ENCODE measurements at regions not wholly inside any gene's neighbourhood (a gene's known extent, or its start where the extent isn't known, plus 50 kb on each side); places are given as distances from the start of the nearest gene placed in this dataset.

DNA sequence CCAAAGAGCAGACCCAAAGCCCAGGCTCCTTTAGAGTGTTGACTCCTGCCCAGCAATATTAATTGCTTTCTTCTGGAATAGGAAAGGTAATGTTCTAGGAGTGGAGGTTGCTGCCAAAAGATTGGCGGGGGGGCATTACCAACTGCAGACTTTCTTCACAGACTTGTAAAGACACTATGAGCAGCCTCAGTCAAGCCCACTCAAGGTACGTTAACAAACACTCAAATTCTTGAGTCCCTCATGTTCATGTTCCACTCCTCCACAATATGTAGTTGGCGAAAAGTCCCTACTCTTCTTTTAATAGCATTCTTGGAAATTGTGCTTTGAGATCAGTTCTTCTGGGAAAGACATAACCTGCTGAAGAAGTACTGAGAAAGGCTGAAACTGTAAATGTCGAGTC is 409.2 kb upstream of the KIF2A start:
- no peak for ATAC-seq
- no peaks in the 10 kb centered on the region for H3K4me1 ChIP-seq
- H3K27me3 ChIP-seq: peaks cover 0 to 6% (median 0%) of the 10 kb centered on the region in 9 donors
- WGBS, 4 donors: 79 to 84% (median 82%) methylated on average over 4 of the region's 4 CpGs
- peaks cover 0 to 15% (median 0%) of the 10 kb centered on the region in 12 donors for H3K9me3 ChIP-seq
- H3K36me3 ChIP-seq: no peaks in the 10 kb centered on the region
- intact Hi-C loops (cut with DNase I): no loop called here
- no peak overlapping the region for H3K4me3 ChIP-seq
- H3K27ac ChIP-seq: no peak overlapping the region
- no peak for DNase-seq
- TF ChIP-seq, protein P1, sequence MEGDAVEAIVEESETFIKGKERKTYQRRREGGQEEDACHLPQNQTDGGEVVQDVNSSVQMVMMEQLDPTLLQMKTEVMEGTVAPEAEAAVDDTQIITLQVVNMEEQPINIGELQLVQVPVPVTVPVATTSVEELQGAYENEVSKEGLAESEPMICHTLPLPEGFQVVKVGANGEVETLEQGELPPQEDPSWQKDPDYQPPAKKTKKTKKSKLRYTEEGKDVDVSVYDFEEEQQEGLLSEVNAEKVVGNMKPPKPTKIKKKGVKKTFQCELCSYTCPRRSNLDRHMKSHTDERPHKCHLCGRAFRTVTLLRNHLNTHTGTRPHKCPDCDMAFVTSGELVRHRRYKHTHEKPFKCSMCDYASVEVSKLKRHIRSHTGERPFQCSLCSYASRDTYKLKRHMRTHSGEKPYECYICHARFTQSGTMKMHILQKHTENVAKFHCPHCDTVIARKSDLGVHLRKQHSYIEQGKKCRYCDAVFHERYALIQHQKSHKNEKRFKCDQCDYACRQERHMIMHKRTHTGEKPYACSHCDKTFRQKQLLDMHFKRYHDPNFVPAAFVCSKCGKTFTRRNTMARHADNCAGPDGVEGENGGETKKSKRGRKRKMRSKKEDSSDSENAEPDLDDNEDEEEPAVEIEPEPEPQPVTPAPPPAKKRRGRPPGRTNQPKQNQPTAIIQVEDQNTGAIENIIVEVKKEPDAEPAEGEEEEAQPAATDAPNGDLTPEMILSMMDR (IDR thresholded peaks at IDR 0.05): no peak
- TF ChIP-seq POLR2A (IDR thresholded peaks at IDR 0.05): no peak

DNA sequence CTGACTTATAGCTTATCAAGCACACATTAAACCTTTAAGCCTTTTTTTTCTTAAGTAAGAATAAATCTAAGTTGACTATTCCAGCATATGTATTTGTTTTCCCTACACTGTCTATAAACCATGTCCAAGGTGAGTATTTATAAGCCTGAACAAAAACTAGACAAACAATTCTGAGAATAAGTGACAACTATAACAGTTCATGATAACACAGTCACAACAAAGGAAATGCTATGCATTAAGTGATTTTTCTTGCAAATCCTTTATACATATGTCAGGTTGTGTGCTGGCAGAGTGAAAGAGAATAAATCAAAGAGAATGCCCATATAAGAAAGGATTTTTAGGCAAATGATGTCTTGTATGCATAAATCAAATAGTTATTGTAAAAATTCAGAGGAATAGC is 408.8 kb upstream of the KIF2A start:
- TF ChIP-seq POLR2A (IDR thresholded peaks at IDR 0.05): no peak
- TF ChIP-seq, protein P1 (IDR thresholded peaks at IDR 0.05): no peak
- intact Hi-C loops (cut with DNase I): no loop called here
- DNase-seq (no peak), ATAC-seq (no peak)
- Histone ChIP-seq H3K4me1 (no peaks in the 10 kb centered on the region), H3K4me3 (no peak overlapping the region), H3K27me3 (peaks cover 0 to 7% (median 0%) of the 10 kb centered on the region in 9 donors), H3K36me3 (no peaks in the 10 kb centered on the region), H3K9me3 (peaks cover 0 to 15% (median 0%) of the 10 kb centered on the region in 12 donors), H3K27ac (no peak overlapping the region)

DNA sequence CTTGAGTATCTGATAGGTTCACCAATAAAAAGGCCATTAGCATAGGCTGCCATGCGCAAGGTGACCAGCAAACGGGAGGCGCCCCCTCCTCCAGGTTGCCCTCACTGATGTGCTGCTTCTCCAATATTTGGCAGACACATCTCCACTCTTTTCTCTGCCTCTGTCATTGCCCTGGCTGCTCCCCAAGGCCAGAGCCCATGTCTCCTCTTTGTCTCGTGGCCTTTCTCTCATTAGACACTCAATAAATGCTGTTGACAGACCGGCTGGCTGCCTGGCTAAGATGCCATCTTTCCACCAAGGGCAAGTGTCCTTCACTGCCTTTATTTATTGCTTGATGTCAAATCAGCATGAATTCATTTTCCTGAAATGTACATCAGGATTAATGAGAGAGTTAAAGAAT is 404.0 kb upstream of the KIF2A start:
- 71 to 85% (median 73%) methylated on average over 5 of the region's 5 CpGs for WGBS, 4 donors
- Histone ChIP-seq H3K36me3 (no peaks in the 10 kb centered on the region), H3K4me1 (no peaks in the 10 kb centered on the region), H3K9me3 (no peaks in the 10 kb centered on the region), H3K27ac (no peak overlapping the region), H3K27me3 (peaks cover 0 to 7% (median 0%) of the 10 kb centered on the region in 9 donors), H3K4me3 (no peak overlapping the region)
- TF ChIP-seq POLR2A (IDR thresholded peaks at IDR 0.05): no peak
- TF ChIP-seq, protein P1 (IDR thresholded peaks at IDR 0.05): no peak
- peak in 1 of 5 donors; percentile 23 for DNase-seq
- ATAC-seq: no peak
- intact Hi-C loops (cut with DNase I): no loop called here

DNA sequence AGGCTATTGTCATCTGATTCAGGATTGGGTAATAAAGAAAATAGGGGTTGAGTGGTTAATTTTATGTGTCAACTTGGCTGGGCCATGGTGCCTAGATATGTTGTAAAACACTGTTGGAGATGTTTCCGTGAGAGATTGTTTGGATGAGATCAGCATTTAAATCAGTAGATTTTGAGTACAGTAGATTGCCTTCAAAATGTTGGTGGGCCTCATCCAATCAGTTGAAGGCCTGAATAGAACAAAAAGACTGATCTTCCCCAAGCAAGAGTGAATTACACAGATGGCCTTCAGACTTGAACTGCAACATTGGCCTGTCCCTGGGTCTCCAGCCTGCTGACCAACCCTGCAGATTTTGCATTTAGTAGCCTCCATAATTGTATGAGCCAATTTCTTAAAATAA is 401.3 kb upstream of the KIF2A start:
- DNase-seq: no peak
- Histone ChIP-seq H3K27me3 (peaks cover 0 to 7% (median 0%) of the 10 kb centered on the region in 9 donors), H3K36me3 (no peaks in the 10 kb centered on the region), H3K4me1 (no peaks in the 10 kb centered on the region), H3K27ac (peak overlapping the region in 1 of 12 donors; percentile 17), H3K4me3 (no peak overlapping the region), H3K9me3 (no peaks in the 10 kb centered on the region)
- no peak for TF ChIP-seq POLR2A (IDR thresholded peaks at IDR 0.05)
- TF ChIP-seq, protein P1 (IDR thresholded peaks at IDR 0.05): no peak
- 65 to 86% (median 83%) methylated on average over 1 of the region's 1 CpG for whole genome bisulfite sequencing, 4 donors
- intact Hi-C loops (cut with DNase I): no loop called here
- no peak for ATAC-seq
